ENCODE measurements at regions not wholly inside any gene's neighbourhood (a gene's known extent, or its start where the extent isn't known, plus 50 kb on each side); places are given as distances from the start of the nearest gene placed in this dataset.

- Histone ChIP-seq H2AFZ (replicated peaks; ENCODE audit: low read length, poor library complexity) (no peak overlapping the region), H2BK20ac (ENCODE audit: low read depth, low read length) (no peak overlapping the region), H3K9ac (ENCODE audit: low read depth, low read length) (no peak overlapping the region), H3K9me1 (ENCODE audit: insufficient read depth, low read length) (peaks cover 10% of the 10 kb centered on the region), H4K5ac (ENCODE audit: low read depth, low read length) (no peak overlapping the region), H2AK5ac (ENCODE audit: low read depth, low read length) (no peak overlapping the region), H3K36me3 (ENCODE audit: control insufficient read depth, insufficient read depth, low read length) (no peaks in the 10 kb centered on the region), H2BK5ac (ENCODE audit: low read depth, low read length, poor library complexity, severe bottlenecking) (no peak overlapping the region), H3K18ac (ENCODE audit: low read depth, low read length) (no peak overlapping the region), H4K91ac (ENCODE audit: insufficient read depth, low read depth, low read length) (no peak overlapping the region), H3K23ac (ENCODE audit: low read depth, low read length) (no peak overlapping the region), H3K27ac (ENCODE audit: insufficient read depth, low read length) (no peak overlapping the region), H2BK120ac (ENCODE audit: low read depth, low read length) (no peak overlapping the region), H3K4me2 (ENCODE audit: low read depth, low read length) (no peak overlapping the region), H4K20me1 (ENCODE audit: insufficient read depth, low read length) (no peaks in the 10 kb centered on the region), H3K56ac (ENCODE audit: extremely low read depth, insufficient read depth, low read length) (no peak overlapping the region), H3K9me3 (ENCODE audit: control insufficient read depth, insufficient read depth, low read length) (no peaks in the 10 kb centered on the region), H3K14ac (replicated peaks; ENCODE audit: low read depth, low read length) (no peak overlapping the region), H3K4me1 (ENCODE audit: control insufficient read depth, insufficient read depth, low read length) (peaks cover 22% of the 10 kb centered on the region), H3K4me3 (ENCODE audit: insufficient read depth, low read depth, low read length) (no peak overlapping the region), H3K4ac (ENCODE audit: low read depth, low read length) (no peak overlapping the region), H2BK15ac (ENCODE audit: low read depth, low read length) (no peak overlapping the region), H2AK9ac (replicated peaks; ENCODE audit: low read depth, low read length, poor library complexity) (no peak overlapping the region), H3K79me1 (ENCODE audit: low read depth in 1 of 2, low read length in 2 of 2) (no peaks in the 10 kb centered on the region), H3K27me3 (ENCODE audit: control insufficient read depth, insufficient read depth, low read length) (no peaks in the 10 kb centered on the region; the same call in 1 of the 2 replicates), H4K8ac (ENCODE audit: low read depth in 2 of 2, low read length in 2 of 2) (no peak overlapping the region)
- CTCF ChIA-PET: interaction anchor here (0.6 kb wide), 1 partner anchor 39 kb away, joined by 5 read pairs; no protein-coding TSS in a partner anchor
- POLR2A ChIA-PET (ENCODE audit: unreplicated experiment): no interaction called here
- TF ChIP-seq FOS (IDR thresholded peaks at IDR 0.05; ENCODE audit: low read depth, low read length): no peak
- no peak for TF ChIP-seq RFX5 (IDR thresholded peaks at IDR 0.05; ENCODE audit: low read depth, low read length)
- TF ChIP-seq RAD21 (IDR thresholded peaks at IDR 0.05; ENCODE audit: low read length): no peak
- TF ChIP-seq NFE2L2 (IDR thresholded peaks at IDR 0.05; ENCODE audit: low read depth, low read length): no peak
- dilution Hi-C loops (cut with HindIII; ENCODE audit: low sequenced_read_pairs, unreplicated experiment) (no loop called here), in situ Hi-C loops (cut with MboI; ENCODE audit: low sequenced_read_pairs) (no loop called here), intact Hi-C loops (cut with micrococcal nuclease) (no loop called here)
- ATAC-seq (ENCODE audit: low read depth) (no peak), DNase-seq (no peak)
- no TSS peak for BruUV-seq (replicated peaks)
- WGBS, 2 experiments (ENCODE audit: extremely low coverage in 2 of 2, insufficient read length in 1 of 2): 100% methylated on average over 1 of the region's 12 CpGs; no CpG with 5 or more reads in 1 of the 2 experiments
Measured at GRCh38 chr3:194876403-194877095, 190.9 kb downstream of the FAM43A start.

Measured in IMR-90 (cell line).